HG02798 (cell line): ENCODE measurements at regions not wholly inside any gene's neighbourhood (a gene's known extent, or its start where the extent isn't known, plus 50 kb on each side); places are given as distances from the start of the nearest gene placed in this dataset.
A peak's percentile ranks its signal among the peaks of the same experiment; 100 is the strongest.
"Not testable (repeated sequence)": the region's sequence is repeated elsewhere in the genome, so short reads cannot be mapped to it uniquely, and the experiment has no call there.

Source experiments
- ATAC-seq: cut with Tn5 transposase; IDR thresholded peaks from one replicate; pipeline ENCODE4 v1.9.1; 2021; ENCODE audit warnings: mild to moderate bottlenecking; ENCODE audit not compliant: unreplicated experiment, poor library complexity

- not testable (repeated sequence) for ATAC-seq
Measured at GRCh38 chr2:88802026-88802425, 110.6 kb downstream of the RPIA start.

DNA sequence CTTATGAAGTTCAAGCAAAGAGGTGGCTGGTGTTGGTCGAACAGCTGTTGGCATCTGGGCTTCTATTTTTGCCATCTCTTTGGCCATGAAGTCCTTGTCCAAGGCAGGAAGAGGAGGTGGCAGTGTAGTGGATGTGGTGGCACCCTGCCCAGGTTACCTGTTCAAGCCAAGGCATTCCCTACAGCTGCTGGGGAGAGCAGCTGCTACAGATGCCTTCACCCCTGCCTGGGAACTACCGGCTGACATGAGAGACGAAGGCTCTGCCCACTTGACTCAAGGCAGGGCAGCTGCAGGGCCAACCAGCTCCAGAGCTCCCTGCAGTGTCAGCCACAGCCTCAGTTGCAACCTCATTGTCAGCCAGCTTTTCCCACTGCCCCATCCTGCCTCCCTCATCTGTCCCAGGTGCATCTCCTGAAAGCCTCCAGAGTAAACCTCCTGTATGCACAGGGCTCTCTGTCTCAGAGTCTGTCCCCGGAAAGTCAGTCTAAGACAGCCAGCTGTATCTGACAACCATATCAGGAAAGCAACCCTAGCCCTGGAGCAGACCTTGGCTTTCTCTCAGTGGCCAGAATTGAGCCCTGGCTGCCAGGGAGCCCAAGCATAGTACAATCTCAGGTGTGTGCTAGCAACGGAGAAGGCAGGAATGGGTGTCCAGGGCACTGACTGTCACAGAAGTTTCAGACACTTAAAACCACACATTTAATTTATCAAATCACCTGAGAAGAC, 115.9 kb downstream of the RPIA start:
- ATAC-seq = no peak

DNA sequence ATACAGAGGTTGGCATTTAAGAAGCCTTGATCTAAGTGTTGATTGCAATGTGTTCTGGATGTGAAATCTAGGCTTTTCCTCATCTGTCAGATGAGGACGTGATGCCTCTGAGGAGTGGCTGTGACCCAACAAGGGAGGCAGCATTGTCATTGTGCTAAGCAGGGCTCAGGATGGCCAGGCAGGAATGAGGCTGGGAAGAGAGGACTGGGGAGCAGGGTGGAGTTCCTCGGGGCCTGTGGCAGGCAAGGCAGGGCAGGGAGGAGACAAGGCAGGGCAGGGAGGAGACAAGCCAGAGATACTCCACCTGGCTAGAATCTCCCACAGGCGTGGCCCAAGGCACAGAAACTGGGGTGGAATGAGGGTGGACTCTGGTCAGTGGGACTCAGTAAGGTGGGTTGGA, 116.6 kb downstream of the RPIA start:
- ATAC-seq = no peak

GRCh38 chr2:88808652-88809051, 117.2 kb downstream of the RPIA start:
- no peak for ATAC-seq

GRCh38 chr2:88809216-88809615, 117.7 kb downstream of the RPIA start:
- no peak for ATAC-seq

DNA sequence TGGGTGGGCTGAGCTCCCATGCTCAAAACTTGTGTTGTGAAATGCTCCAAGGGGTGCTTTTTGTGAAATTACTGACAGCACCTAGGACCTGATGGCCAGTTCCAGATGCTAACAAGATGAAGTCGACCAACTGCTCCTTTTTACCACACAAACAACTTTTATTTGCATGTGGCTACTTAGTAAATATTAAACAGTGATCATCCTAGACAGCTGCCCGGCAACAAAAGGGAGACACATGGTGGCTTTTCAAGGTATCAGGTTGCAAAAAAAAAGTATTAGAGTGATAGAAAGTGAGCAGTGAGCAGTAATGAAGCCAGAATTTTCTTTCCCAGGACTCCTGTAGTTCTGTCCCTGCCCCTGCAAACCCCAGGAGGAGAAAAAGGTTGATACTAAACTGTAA, 118.5 kb downstream of the RPIA start:
- ATAC-seq = peak; percentile 61

- no peak for ATAC-seq
Measured at GRCh38 chr2:88810488-88810887, 119.0 kb downstream of the RPIA start.

DNA sequence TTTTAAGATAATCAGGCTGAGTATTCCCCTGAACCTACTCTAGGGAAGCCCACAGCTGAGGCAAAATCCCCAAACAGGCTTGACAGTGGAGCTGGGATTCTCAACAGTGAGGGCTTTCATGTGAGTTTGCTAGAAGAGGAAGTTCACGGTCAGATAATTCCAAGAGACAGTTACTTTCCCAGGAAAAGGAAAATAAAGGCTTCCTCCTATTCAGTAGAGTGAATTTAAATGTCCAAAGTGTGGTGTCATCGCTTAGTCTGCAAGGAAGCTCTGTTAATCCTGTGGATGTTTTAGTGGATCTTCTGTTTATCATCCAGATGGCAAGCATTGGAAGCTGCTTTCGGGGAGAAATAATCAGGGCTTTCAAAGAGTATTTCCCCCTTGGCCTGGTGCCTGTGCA, 119.8 kb downstream of the RPIA start:
- no peak for ATAC-seq

DNA sequence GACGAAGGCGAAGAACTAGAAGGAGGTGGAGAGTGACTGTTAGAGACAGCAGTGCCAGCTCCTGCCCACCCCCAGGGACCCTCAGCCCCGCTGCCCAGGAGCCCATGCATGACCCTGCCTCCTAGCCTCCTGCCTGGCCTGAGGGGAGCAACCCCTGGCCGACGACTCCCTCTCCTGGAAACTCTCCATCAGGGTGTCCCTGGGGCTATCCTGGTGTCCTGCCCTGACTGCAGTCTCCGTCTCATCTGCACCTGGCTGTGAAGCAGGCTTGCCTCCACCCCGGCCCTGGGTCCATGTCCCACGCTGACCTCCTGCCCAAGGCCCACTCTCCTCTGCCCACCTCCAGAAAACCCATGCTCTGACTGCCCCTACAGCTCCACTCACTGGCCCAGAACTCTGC, 120.2 kb downstream of the RPIA start:
- ATAC-seq = no peak

GRCh38 chr2:88813612-88814011, 122.1 kb downstream of the RPIA start:
- no peak for ATAC-seq

GRCh38 chr2:88815282-88815681, 123.8 kb downstream of the RPIA start:
- ATAC-seq = no peak

- ATAC-seq = no peak
Measured at GRCh38 chr2:88815697-88816096, 124.2 kb downstream of the RPIA start.

DNA sequence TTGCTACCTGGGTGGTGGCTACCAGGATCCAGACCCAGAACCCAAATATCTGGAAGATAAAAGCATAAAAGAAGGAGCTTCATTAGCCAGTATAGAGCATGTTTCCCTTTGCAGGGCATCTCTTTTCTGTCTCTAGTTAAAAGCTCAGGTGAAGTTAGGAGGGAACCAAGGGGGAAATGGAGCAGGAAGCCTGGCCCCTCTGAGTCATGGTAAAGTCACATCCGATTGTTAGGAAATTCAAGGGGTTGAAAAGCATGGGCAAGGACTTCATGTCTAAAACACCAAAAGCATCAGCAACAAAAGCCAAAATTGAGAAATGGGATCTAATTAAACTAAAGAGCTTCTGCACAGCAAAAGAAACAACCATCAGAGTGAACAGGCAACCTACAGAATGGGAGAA, 126.9 kb downstream of the RPIA start:
- ATAC-seq = no peak

DNA sequence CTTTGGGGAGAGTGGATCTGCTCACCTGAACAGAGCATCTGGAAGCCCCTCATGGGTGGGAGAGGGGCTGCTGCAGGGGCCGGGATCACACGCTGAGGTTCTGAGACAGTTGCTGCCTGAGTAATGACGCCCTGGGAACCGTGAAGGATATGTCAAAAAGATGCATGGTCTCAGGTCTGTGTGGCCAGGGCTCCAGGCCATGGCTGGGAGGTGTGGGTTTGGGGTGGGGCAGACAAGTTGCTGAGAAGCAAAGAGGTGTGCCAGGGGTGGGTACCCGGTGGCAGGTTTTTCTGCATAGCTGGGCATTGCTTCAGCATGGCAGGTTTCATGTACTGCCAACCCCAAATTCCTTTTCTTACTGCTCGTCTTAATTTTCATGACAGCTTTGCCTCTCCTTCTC, 133.5 kb downstream of the RPIA start:
- no peak for ATAC-seq

DNA sequence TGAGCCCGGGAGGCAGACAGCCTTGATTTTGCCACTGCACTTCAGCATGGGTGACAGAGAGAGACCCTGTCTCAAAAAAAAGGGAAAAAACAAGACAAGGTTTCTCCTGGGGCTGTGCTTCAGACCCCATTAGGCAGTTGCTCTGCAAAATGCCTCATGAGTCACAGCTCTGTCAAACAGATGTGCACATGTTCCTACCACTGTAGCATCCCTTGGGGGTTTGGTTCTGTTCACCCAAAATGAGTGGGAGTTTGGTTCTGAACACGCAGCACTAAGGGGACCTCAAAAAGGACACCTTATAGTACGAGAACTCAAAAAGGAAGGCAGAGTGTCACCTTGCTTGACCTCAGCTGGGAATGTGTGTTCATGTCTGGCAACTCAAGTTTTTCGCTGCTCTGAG, 134.9 kb downstream of the RPIA start:
- ATAC-seq = no peak

GRCh38 chr2:88827821-88828220, 136.3 kb downstream of the RPIA start:
- ATAC-seq = no peak

- ATAC-seq = no peak
Measured at GRCh38 chr2:88828397-88829137, 137.1 kb downstream of the RPIA start.

DNA sequence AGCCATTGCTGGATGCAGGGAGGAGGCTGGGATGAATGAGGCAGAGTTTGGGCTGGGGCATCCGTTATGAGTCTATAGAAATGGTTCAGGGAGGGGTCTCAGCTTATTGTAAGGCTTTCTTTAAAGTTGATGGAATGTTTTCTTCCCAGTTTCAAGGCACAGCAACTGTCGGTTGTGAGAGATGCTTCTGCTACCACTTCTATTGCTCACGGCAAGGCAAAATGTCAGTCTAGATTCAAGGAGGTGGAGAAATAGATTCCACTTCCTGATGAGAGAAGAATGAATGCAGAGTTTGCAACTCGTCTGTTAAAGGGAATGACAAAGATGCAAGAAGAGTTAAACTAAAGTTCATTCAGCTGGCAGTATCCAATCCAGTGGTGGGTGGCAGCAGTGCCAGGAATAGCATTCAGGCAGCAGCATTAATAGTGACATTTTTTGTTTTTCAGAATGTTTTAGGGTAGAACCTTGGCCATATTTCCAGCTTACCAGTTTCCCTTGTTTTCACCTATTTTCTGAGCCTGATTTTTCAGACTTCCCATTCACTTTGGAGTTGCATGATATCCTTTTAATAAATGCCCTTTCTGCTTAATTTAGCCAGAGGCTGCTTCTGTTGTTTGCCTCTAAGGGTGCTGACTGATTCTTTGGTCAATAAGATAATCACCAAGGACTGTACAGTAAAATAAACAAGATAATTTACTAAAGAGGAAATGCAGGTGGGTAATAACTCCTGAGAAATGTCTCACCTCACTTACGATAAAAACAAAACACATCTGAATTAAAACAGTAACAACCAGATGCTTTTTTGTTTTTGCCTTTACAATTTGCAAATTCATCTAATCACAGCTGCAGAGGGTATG, 138.4 kb downstream of the RPIA start:
- ATAC-seq = no peak

- no peak for ATAC-seq
Measured at GRCh38 chr2:88831071-88831791, 139.8 kb downstream of the RPIA start.

DNA sequence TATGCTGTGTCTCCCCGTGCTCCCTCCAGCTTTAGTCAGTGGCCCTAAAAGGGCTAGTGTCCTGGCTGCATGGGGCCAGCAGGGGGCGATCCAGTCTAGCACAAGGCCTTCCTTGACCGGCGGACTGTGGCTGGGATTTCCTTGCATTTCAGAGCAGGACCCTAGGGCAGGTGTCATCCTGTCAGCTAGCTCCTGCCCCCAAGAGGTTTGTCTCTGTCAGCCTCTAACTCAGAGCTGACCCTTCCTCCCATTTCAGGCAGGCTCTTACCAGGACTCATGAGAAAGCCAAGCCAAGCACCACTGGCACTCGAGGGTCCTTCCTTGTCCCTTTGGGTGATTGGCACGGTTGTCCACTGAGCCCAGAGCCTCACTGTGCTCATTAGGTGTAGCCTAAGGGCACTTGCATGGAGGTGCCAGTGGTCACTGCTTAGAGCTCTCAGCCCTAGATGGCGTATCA, 140.3 kb downstream of the RPIA start:
- ATAC-seq = peak; percentile 92
